ENCODE measurements at regions not wholly inside any gene's neighbourhood (a gene's known extent, or its start where the extent isn't known, plus 50 kb on each side); places are given as distances from the start of the nearest gene placed in this dataset.
"Not testable (repeated sequence)": the region's sequence is repeated elsewhere in the genome, so short reads cannot be mapped to it uniquely, and the experiment has no call there.

GRCh38 chr5:91307048-91307447 lies 76.1 kb downstream of the ARRDC3 start:
- H3K4me3 ChIP-seq (ENCODE audit: control insufficient read depth, low read depth, low read length), result no peak overlapping the region
- peak; percentile 92 for DNase-seq (ENCODE audit: low read depth)
- TF ChIP-seq, protein P1, sequence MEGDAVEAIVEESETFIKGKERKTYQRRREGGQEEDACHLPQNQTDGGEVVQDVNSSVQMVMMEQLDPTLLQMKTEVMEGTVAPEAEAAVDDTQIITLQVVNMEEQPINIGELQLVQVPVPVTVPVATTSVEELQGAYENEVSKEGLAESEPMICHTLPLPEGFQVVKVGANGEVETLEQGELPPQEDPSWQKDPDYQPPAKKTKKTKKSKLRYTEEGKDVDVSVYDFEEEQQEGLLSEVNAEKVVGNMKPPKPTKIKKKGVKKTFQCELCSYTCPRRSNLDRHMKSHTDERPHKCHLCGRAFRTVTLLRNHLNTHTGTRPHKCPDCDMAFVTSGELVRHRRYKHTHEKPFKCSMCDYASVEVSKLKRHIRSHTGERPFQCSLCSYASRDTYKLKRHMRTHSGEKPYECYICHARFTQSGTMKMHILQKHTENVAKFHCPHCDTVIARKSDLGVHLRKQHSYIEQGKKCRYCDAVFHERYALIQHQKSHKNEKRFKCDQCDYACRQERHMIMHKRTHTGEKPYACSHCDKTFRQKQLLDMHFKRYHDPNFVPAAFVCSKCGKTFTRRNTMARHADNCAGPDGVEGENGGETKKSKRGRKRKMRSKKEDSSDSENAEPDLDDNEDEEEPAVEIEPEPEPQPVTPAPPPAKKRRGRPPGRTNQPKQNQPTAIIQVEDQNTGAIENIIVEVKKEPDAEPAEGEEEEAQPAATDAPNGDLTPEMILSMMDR (IDR thresholded peaks at IDR 0.05; ENCODE audit: control insufficient read depth, insufficient read depth, low read depth, low read length, missing control alignments), result no peak

DNA sequence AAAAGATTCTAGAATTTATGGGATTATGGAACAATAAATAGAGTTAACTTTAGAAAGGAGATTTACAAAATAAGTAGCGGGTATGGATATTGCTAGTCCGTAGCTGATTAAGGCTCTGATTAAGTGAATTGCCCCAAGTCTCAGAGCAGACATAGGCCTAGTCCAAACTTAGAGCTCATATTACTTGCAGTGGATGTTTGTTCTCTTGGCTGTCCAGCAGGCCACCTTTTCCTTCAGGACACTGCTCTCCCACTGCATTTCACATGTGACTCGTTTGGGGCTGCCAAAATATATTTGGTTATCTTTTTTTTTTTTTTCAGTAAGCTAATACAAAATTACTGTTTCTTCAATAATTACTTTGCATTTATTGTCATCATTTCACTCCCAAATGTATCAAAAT lies 76.6 kb downstream of the ARRDC3 start:
- H3K4me3 ChIP-seq (ENCODE audit: control insufficient read depth, low read depth, low read length), result no peak overlapping the region
- TF ChIP-seq, protein P1 (IDR thresholded peaks at IDR 0.05; ENCODE audit: control insufficient read depth, insufficient read depth, low read depth, low read length, missing control alignments), result no peak
- DNase-seq (ENCODE audit: low read depth), result no peak

DNA sequence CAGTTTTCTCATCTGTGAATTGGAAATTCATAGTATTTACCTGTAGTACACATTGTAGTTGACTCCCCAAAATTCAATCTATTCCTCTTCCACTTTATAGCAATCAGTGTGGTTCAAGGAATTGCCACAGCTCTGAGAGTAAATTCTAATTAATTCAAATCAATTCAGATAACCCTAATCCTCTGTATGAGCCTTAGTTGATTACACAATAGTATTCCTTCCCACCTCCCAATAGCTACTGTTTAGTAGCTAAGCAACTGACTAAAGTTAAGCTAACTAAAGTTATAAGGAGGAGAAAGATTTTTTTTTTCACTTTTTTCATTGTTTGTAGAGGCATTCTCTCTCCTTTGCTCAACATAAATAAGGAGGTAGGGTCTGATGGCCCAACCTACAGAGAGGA lies 77.5 kb downstream of the ARRDC3 start:
- TF ChIP-seq, protein P1 (IDR thresholded peaks at IDR 0.05; ENCODE audit: control insufficient read depth, insufficient read depth, low read depth, low read length, missing control alignments), result no peak
- DNase-seq (ENCODE audit: low read depth), result no peak
- no peak overlapping the region for H3K4me3 ChIP-seq (ENCODE audit: control insufficient read depth, low read depth, low read length)

GRCh38 chr5:91304015-91304414 lies 79.1 kb downstream of the ARRDC3 start:
- not testable (repeated sequence) for DNase-seq (ENCODE audit: low read depth); H3K4me3 ChIP-seq (ENCODE audit: control insufficient read depth, low read depth, low read length)

DNA sequence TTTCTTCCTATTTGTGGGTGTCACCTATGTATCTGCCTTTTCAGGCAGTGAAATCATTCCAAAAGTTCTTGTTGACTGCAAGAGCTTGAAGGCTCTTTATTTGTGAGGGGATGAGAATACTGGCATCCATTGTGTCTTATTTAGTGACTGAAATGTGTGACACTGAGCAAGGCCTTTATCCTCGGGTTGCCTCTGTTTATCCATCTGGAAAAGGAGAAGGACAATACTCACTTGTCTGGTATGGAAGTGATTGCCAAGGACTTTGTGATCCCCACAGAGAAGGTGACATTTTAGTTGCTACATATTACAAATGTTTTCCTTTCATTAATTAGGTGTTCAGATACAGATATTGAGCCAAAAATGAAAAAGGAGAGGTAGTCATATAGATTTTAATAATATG lies 80.2 kb downstream of the ARRDC3 start:
- no peak overlapping the region for H3K4me3 ChIP-seq (ENCODE audit: control insufficient read depth, low read depth, low read length)
- no peak for DNase-seq (ENCODE audit: low read depth)
- TF ChIP-seq, protein P1 (IDR thresholded peaks at IDR 0.05; ENCODE audit: control insufficient read depth, insufficient read depth, low read depth, low read length, missing control alignments), result no peak

- H3K4me3 ChIP-seq (ENCODE audit: control insufficient read depth, low read depth, low read length), result no peak overlapping the region
- TF ChIP-seq, protein P1 (IDR thresholded peaks at IDR 0.05; ENCODE audit: control insufficient read depth, insufficient read depth, low read depth, low read length, missing control alignments), result no peak
- DNase-seq (ENCODE audit: low read depth), result no peak
Observed at GRCh38 chr5:91302305-91302704, 80.8 kb downstream of the ARRDC3 start.

DNA sequence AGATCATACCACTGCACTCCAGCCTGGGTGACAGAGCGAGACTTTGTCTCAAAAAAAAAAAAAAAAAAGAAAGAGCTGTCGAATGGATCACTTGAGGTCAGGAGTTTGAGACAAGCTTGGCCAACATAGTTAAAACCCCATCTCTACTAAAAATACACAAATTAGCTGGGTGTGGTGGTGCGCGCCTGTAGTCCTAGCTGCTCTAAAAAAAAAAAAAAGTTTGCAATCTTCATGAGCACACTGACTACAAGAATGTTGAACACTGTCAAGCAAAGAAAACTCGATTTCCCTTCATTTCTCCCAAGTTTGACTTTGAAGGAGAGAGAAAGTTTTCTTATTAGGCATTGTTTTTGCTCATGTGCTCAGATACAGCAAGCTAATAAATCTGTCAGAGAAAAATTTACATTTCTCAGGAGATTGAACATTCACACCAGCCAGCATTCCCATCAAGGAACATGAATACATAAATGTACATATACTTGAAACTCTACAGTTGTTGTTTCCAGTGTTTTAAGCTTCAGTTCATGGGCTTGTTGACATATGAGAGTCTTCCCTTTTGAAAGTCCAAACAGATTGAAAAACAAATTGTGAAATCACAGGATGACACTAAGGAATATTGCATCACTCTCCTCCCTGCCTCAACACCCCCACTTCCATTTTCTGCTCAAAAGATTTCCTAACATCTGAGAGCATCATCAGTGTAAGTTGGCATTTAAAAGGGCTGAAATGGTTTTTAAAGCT lies 81.8 kb downstream of the ARRDC3 start:
- H3K4me3 ChIP-seq (ENCODE audit: control insufficient read depth, low read depth, low read length), result no peak overlapping the region
- TF ChIP-seq, protein P1 (IDR thresholded peaks at IDR 0.05; ENCODE audit: control insufficient read depth, insufficient read depth, low read depth, low read length, missing control alignments), result no peak
- peak; percentile 70 for DNase-seq (ENCODE audit: low read depth)
